DOHH2 (cell line): ENCODE measurements at regions not wholly inside any gene's neighbourhood (a gene's known extent, or its start where the extent isn't known, plus 50 kb on each side); places are given as distances from the start of the nearest gene placed in this dataset.

ENCODE experiments used
- H3F3A ChIP-seq: fragments of 200-600 bp; sonication (generic), shearing (Covaris generic); 2 replicates; pipeline ENCODE4 v1.6.0; 2016; ENCODE audit warnings: antibody characterized with exemption, mild to moderate bottlenecking; ENCODE audit not compliant: control insufficient read depth, insufficient read depth
- H3K27ac ChIP-seq: fragments of 200-600 bp; sonication (generic); 2 replicates; pipeline ENCODE4 v1.5.1; 2014; ENCODE audit warnings: low read depth, mild to moderate bottlenecking, low read length, moderate library complexity
- H3K27me3 ChIP-seq: fragments of 200-600 bp; sonication (generic); 2 replicates; pipeline ENCODE4 v1.6.1; 2014; ENCODE audit warnings: mild to moderate bottlenecking, low read length, mixed read lengths; ENCODE audit not compliant: control insufficient read depth
- H3K36me3 ChIP-seq: fragments of 200-600 bp; sonication (generic); 2 replicates; pipeline ENCODE4 v1.6.1; 2014; ENCODE audit warnings: mild to moderate bottlenecking, low read length, moderate library complexity, mixed read lengths; ENCODE audit not compliant: control insufficient read depth
- H3K4me1 ChIP-seq: fragments of 200-600 bp; sonication (generic); 2 replicates; pipeline ENCODE4 v1.6.1; 2014; ENCODE audit warnings: mild to moderate bottlenecking, low read length, mixed read lengths; ENCODE audit not compliant: control insufficient read depth
- H3K4me2 ChIP-seq: fragments of 200-600 bp; sonication (generic); 2 replicates; pipeline ENCODE4 v1.6.0; 2014; ENCODE audit warnings: mild to moderate bottlenecking, low read length, moderate library complexity
- H3K4me3 ChIP-seq: fragments of 200-600 bp; sonication (generic); 2 replicates; pipeline ENCODE4 v1.5.1; 2014; ENCODE audit warnings: mild to moderate bottlenecking, low read length, mixed read lengths
- H3K79me2 ChIP-seq: fragments of 200-600 bp; sonication (generic); 2 replicates; pipeline ENCODE4 v1.6.1; 2014; ENCODE audit warnings: mild to moderate bottlenecking, low read length, mixed read lengths; ENCODE audit not compliant: control insufficient read depth
- H3K9me2 ChIP-seq: fragments of 200-600 bp; sonication (generic); replicated peaks from 2 replicates; pipeline ENCODE4 v1.6.1; 2014; ENCODE audit warnings: mild to moderate bottlenecking, low read length, mixed read lengths; ENCODE audit not compliant: control insufficient read depth
- H3K9me3 ChIP-seq: fragments of 200-600 bp; sonication (generic); 2 replicates; pipeline ENCODE4 v1.6.1; 2014; ENCODE audit warnings: antibody characterized with exemption, low read length, mixed read lengths; ENCODE audit not compliant: control insufficient read depth, insufficient read depth
- H4K20me1 ChIP-seq: fragments of 200-600 bp; sonication (generic); 2 replicates; pipeline ENCODE4 v1.6.0; 2014; ENCODE audit warnings: low read depth, mild to moderate bottlenecking, antibody characterized with exemption, low read length, moderate library complexity; ENCODE audit not compliant: control insufficient read depth, insufficient read depth
- EZH2phosphoT487 ChIP-seq: fragments of 200-600 bp; sonication (generic); IDR thresholded peaks from 2 replicates; pipeline ENCODE4 v1.6.1; 2017; ENCODE audit warnings: borderline replicate concordance, mild to moderate bottlenecking, antibody characterized with exemption, low read length, moderate library complexity, mixed read lengths
- TF ChIP-seq, protein P1 (sequence below): fragments of 200-600 bp; sonication (generic); IDR thresholded peaks from one replicate; pipeline ENCODE4 v1.5.1; 2014; ENCODE audit warnings: antibody characterized with exemption, mild to moderate bottlenecking, low read depth, low read length; ENCODE audit not compliant: poor library complexity, severe bottlenecking

DNA sequence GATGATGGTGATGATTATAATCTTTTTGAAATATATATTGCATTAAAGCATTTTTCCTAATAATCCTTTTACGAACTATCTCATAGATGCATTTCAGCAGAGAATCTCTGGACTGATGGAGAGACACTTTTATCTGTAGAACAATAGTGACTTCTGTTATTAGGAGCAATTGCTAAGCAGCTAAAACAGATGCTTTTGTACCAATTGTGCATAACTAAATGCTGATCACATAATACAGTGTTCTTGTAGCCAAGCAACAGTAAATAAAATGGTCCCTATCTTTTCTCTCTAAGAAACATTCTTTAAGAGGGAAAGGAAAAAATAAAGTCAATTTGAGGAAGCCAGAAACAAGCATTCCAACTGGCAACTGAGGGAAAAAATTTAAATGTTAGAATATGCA lies 405.8 kb upstream of the GOLIM4 start:
- Histone ChIP-seq H3F3A (no peaks in the 10 kb centered on the region), H3K79me2 (no peaks in the 10 kb centered on the region), H3K4me2 (no peak overlapping the region), H3K9me2 (no peaks in the 10 kb centered on the region), H3K9me3 (no peaks in the 10 kb centered on the region), H3K27me3 (no peaks in the 10 kb centered on the region), H3K27ac (no peak overlapping the region), H3K4me3 (no peak overlapping the region), H3K4me1 (no peaks in the 10 kb centered on the region), H4K20me1 (no peaks in the 10 kb centered on the region), H3K36me3 (no peaks in the 10 kb centered on the region)
- TF ChIP-seq EZH2phosphoT487 = no peak
- TF ChIP-seq, protein P1, sequence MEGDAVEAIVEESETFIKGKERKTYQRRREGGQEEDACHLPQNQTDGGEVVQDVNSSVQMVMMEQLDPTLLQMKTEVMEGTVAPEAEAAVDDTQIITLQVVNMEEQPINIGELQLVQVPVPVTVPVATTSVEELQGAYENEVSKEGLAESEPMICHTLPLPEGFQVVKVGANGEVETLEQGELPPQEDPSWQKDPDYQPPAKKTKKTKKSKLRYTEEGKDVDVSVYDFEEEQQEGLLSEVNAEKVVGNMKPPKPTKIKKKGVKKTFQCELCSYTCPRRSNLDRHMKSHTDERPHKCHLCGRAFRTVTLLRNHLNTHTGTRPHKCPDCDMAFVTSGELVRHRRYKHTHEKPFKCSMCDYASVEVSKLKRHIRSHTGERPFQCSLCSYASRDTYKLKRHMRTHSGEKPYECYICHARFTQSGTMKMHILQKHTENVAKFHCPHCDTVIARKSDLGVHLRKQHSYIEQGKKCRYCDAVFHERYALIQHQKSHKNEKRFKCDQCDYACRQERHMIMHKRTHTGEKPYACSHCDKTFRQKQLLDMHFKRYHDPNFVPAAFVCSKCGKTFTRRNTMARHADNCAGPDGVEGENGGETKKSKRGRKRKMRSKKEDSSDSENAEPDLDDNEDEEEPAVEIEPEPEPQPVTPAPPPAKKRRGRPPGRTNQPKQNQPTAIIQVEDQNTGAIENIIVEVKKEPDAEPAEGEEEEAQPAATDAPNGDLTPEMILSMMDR = no peak

DNA sequence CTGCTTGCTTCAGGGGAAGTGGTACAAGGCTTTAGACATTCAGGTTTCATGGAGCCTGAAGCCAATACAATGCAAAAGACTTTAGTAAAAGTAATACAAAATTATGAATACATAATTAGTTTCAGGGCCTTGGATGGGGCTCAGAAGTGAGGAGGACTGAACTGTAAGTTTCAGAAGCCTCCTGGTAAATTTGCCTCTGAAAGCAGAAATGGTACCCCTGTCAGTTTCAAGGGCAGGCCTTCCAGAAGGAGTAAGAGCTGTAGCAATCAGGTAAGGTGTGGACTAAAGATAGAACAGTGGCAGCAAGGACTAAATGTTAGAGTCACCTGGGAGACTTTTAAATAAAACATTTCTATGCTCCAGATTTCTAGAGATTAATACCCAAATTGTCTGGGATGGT lies 402.5 kb upstream of the GOLIM4 start:
- TF ChIP-seq, protein P1 = no peak
- TF ChIP-seq EZH2phosphoT487 = no peak
- H3K27me3 ChIP-seq = no peaks in the 10 kb centered on the region
- H4K20me1 ChIP-seq = no peaks in the 10 kb centered on the region
- H3K36me3 ChIP-seq = no peaks in the 10 kb centered on the region
- H3K4me2 ChIP-seq = no peak overlapping the region
- H3K79me2 ChIP-seq = no peaks in the 10 kb centered on the region
- H3F3A ChIP-seq = no peaks in the 10 kb centered on the region
- no peak overlapping the region for H3K4me3 ChIP-seq
- H3K27ac ChIP-seq = no peak overlapping the region
- H3K9me2 ChIP-seq = no peaks in the 10 kb centered on the region
- H3K4me1 ChIP-seq = no peaks in the 10 kb centered on the region
- H3K9me3 ChIP-seq = no peaks in the 10 kb centered on the region

DNA sequence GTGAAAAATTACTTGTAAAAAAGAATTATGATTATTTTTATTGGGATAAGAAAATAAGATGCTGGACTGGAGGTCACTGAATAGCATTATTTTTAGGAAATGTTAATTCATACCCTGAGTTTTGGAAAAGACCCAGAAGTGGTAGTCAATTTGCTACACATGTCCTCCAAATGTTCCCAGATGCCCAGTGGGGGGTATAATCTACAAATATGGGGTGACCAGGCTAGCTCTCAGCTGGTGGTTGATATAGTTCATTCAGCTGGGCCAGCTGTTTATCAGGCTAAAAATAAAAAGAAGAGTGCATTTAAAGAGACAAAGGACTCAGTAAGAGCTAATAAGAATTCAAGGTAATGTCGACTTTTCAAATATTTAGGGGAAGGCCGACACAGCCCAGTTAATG lies 402.0 kb upstream of the GOLIM4 start:
- Histone ChIP-seq H3K9me3 (no peaks in the 10 kb centered on the region), H3K4me2 (no peak overlapping the region)

More for the DNA sequence above, 402.0 kb upstream of the GOLIM4 start:
- H3K9me2 ChIP-seq = no peaks in the 10 kb centered on the region
- no peak overlapping the region for H3K27ac ChIP-seq
- no peaks in the 10 kb centered on the region for H3K79me2 ChIP-seq
- no peaks in the 10 kb centered on the region for H3K4me1 ChIP-seq
- H4K20me1 ChIP-seq = no peaks in the 10 kb centered on the region
- no peak for TF ChIP-seq EZH2phosphoT487
- TF ChIP-seq, protein P1 = no peak
- H3K27me3 ChIP-seq = no peaks in the 10 kb centered on the region
- H3K4me3 ChIP-seq = no peak overlapping the region
- no peaks in the 10 kb centered on the region for H3K36me3 ChIP-seq
- H3F3A ChIP-seq = no peaks in the 10 kb centered on the region
